Right lung (tissue), 2 donors: ENCODE measurements at regions not wholly inside any gene's neighbourhood (a gene's known extent, or its start where the extent isn't known, plus 50 kb on each side); places are given as distances from the start of the nearest gene placed in this dataset.
"Not testable (repeated sequence)": the region's sequence is repeated elsewhere in the genome, so short reads cannot be mapped to it uniquely, and the experiment has no call there.

ENCODE experiments used
- DNase-seq, 2 donors: peaks; one replicate each; pipeline ENCODE4 v3.0.0-alpha.2; 2013

DNA sequence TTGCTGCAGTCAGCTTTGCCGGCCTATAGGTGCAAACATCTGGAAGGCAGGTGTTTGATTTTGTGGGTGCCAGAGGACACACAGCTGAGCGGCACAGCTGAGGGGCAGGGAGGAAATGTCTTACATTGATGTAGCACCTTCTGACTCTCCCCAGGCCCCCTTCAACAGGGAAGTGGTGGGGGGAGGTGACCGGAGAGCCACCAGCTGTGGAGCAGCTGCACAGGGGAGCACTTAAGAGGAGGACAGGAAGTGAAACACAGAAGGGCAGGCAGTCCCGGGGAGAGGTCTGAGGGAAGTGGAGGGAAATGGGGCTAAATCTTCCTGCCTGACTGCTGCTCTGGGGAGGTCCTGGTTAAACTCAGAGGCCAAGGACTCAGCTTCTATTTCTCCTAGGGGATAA is 409.1 kb downstream of the TNS1 start:
- no peak for DNase-seq

- no peak for DNase-seq
Measured at GRCh38 chr2:217588266-217588665, 414.5 kb downstream of the TNS1 start.

DNA sequence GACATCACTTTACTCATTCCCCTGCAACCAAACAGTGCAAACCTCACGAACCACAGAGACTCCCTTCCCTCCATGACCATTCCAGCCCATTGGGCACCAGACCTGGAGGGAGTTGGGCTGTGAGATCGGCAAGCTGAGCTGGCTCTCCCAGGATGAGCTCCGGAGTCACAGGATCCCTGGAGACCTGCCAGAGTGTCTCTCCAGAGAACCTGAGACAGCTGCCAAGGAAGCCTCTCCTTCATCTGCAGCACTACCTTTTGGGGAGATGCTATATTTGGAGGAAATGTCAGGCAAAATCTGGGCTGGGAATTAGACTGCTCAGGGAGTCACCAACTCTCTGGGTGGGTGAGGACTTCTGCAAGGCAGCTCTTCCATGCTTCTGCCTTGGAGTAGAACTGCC is 417.4 kb downstream of the TNS1 start:
- no peak for DNase-seq

GRCh38 chr2:217580407-217580806 is 422.4 kb downstream of the TNS1 start:
- not testable (repeated sequence) for DNase-seq

GRCh38 chr2:217573571-217573970 is 429.2 kb downstream of the TNS1 start:
- no peak for DNase-seq

DNA sequence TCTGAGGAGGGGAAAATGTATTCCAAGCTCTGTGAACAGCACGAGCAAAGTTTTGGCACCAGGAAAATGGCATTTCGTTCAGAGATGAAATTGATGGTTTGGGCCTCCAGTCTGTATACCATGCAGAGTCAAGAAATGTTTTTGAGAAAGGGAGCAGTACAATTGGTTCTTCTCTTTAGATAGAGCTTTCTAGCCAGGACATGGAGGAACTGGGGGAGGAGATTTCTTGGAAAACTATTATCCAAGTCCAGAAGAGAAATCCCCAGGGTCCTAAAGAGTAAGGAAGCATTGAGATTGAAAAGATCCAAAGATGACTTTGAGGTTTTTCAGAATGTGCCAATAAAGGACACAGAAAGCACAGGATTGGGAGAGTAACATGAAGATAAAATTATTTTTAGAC is 432.4 kb downstream of the TNS1 start:
- no peak for DNase-seq

- DNase-seq = no peak
Measured at GRCh38 chr2:217568289-217568971, 434.4 kb downstream of the TNS1 start.

DNA sequence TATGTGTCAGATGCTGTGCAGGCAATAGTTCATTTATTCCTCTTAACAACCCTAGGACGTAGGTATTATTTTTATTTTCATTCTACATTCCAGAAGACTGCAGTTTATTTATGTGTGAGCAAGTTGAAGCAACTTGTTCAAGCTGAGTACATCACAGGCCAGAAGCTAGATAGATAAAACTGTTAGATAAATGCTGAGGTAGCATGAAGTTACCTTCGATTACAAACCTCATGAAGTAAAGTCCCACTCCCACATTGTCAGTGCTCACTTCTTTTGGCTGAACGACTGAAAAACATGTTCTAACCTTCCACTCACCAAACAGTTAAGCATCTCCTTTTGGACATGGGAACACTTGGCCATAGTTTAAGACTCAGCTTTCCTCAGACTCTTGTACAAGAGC is 439.2 kb downstream of the TNS1 start:
- DNase-seq = no peak

DNA sequence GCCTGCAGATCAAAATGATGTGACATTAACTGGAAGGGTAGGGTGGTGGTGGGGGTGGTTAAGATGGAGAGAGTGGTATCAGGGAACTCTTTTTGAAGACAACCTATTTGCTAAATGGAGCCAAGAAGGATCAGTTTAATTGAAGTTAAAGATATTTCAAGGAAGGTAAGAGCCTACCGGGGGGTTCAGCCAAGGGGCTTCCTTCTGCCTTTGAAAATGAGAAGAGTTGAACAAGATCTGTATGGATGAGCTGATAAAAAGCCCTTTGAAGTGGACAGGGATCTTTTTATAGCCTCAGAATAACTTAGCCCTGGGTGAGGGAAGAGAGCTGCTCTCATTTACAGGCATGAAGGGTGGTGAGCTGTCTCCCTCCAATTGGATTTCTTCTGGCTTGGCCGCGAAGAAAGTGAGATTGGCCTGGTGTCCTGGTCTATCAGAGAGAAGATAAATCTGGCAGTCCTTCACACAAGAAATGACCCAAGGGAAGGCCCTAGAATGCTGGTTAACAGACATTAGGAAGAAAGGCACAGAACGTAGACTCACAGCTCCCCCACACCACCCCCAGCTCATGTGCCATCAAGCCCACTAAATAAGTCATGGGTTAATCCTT is 439.8 kb downstream of the TNS1 start:
- DNase-seq = no peak

GRCh38 chr2:217559084-217559483 is 443.7 kb downstream of the TNS1 start:
- no peak for DNase-seq

DNA sequence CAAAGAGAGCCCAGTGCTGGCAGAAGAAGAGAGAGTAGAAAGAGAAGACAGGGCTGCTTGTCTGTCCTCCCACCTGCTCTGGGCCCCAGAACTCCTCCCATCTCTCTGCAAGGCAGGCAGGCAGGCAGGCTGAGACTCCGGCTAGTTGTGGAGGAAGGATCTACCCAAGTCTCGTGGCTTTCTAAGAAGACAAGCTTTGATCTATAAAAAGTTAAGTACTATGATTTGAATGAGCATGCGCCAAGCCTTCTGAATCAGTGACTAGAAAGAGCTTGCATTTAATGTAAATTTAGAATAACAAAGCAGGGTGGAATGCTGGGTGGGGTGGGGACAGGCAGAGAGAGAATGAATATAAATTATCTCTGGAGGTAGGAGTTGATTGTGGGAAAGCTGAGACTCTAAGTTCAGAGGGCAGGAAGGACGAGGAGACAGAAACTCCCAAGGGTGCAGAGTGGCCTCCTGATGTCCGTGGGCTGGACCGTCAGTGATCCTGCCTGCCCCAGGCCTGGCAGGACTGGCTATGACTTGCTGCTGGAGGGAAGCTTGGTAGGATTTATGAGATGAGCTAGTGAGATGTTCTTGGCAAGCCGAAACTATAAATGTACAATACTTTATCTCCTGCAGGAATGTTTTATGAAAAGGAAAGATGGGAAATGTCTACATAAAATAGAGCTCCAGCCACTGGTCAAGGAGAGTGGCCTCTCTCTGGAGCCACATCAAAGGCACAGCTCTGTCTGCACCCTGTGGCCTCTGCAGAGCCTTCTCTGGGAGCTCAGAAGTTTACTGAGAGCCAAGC is 447.5 kb downstream of the TNS1 start:
- DNase-seq = no peak

- no peak for DNase-seq
Measured at GRCh38 chr2:217553679-217554078, 449.1 kb downstream of the TNS1 start.

- DNase-seq = no peak
Measured at GRCh38 chr2:217553202-217553601, 449.6 kb downstream of the TNS1 start.

DNA sequence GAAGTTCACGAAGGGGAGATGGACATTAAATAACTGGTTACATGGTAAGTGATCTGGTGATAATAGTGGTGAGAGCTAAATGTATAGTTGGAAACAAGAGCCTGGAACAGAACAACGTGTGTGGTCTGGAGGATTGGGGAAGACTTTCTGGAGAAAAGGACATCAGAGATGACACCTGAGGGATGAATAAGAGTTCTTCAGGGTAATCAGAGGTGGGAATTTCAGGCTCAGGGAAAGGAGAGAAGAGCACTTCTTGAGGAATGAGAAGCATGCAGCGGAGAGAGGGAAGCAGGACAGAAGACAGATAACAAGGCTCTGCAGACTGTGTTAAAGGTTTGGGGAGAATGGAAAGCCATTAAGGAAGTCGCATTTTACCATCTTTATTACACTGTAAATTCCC is 450.7 kb downstream of the TNS1 start:
- DNase-seq = no peak

GRCh38 chr2:217551252-217551899 is 451.4 kb downstream of the TNS1 start:
- DNase-seq = no peak

DNA sequence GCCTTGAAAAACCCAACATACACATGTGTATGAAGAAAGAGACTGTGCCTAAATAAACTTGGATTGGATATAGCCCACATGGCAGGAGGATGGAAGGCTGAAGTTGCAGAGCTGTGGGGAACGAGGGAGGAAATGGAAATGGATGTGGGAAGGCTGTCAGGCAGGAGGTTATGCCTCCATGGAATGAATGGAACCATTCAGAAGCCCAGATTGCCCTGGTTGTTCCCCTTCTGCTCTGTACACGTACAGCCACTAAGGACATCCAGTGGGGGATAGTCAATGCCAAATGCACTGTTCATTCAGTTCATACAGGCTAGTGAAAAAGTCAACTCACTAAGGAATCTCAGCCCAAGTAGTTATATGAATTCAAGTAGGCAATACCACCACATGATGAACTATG is 463.7 kb downstream of the TNS1 start:
- DNase-seq = no peak

GRCh38 chr2:217538719-217539118 is 464.1 kb downstream of the TNS1 start:
- no peak for DNase-seq

DNA sequence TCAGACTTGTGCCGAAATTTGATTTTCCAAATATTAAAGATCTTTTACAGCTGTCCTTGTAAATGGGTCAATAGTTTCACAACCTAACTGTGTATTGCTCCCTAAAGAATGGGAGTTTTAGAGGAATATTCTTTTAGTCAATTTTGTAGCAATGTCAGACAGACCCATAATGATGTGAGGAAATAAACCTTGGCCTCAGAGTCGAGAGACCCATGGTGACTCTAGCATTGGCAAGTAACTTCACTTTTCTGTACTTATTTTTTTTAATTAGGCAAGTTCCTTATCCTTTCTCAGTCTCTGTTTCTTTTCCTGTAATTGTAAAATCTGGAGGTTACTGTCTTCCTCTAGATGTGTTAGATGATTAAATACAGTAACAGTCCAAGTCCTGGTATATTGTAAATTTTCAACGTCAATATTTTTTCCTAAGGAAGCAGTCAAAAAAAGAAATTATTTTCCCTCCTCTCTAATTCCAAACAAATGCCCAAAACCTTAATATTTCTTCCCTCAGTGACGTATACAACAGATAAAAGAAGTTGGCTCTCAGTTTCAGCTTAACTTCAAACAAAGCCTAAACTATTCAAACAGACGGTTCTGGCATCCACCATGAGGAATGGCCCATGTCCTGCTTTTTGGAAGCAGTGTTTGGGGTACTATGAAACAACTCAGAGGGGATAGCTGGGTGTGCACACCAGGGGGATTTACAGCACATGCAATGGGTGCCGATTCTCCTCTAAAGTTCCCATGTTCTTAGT is 466.7 kb downstream of the TNS1 start:
- no peak for DNase-seq

DNA sequence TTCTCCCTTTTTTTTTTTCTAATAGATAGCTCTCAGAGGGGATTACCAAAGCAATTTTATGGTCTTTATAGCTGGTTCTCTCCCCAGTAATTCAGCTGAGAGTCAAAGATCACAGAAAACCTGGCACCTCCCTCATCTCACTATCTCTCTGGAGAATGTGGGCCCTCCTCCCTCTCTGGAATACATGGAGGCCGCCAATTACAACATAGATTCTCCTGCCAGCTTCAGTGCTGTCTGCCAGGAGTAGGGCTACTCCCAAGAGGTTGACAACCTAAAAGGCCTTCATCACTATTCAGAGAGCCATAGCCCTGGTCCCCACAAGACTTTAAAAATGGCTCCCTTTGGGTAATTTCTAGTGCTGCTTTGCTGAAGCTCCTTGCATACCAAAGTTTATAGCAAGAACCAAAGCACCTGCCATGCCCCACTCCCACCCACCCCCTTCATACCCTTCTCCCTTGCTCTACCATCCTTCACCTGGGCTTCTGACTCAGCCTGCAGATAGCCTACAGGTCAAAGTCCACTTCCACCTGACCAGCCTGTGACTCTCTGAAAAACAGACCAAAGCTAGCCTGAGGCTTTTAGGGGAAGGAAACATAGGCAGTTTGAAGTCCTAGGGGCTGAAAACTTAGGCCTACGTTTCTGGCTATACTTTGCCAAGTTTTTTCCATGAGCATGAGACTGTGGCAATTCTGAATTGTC is 472.3 kb downstream of the TNS1 start:
- no peak for DNase-seq

DNA sequence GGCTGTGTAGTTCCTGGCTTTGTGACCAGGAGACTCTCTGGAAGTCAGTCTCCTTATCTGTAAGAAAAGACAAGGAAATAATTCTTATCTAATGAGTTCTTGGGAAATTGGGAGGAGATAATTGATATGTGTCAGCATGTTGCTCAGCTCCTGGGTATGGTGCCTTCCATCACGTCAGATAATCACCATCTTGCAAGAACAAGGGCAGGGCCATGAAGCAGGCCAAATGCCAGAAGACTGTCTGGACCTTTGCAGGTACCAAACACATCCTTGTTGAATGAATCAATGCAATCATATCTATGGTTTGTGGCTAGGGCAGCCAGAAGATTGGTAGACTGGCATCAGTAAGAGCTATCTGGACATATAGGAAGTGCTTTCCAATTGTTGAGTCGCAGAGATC is 473.5 kb downstream of the TNS1 start:
- no peak for DNase-seq

DNA sequence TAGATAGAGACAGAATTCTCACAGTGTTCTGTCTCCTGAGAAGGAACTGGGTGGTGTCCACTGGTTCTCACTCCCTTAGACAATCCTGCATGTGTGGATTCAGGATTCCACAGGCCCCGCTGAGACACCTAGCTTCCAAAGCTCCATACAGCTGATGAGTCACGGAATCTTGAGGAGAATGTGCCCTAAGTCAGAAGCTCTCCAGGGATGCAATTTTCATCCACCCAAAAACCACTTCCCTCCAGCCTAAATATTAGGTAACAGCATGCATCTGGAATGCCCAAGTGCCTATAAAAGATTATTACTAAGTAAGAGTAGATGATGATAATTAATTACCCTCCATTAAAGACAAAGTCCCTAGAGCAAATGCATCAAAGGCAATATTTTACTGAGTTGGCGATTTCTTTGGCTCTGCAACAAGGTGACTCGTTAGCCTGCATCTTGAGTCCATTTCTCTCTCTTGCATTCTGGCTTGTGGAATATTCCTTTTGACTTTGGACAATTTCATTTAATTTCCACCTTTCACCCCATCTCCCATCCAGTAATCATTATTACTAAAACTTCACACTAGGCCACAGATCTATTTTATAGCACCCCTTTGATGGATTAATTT is 475.1 kb downstream of the TNS1 start:
- no peak for DNase-seq
